ENCODE measurements at regions not wholly inside any gene's neighbourhood (a gene's known extent, or its start where the extent isn't known, plus 50 kb on each side); places are given as distances from the start of the nearest gene placed in this dataset.

- DNase-seq = no peak
- peaks cover 22% of the 10 kb centered on the region for H3K27me3 ChIP-seq
- H3K4me1 ChIP-seq = no peaks in the 10 kb centered on the region
- H3K9me3 ChIP-seq (replicated peaks) = no peaks in the 10 kb centered on the region
- H3K4me3 ChIP-seq = no peak overlapping the region
- H3K36me3 ChIP-seq = no peaks in the 10 kb centered on the region
- no peak overlapping the region for H3K27ac ChIP-seq
These were observed 325.8 kb downstream of the AJAP1 start for GRCh38 chr1:4980211-4980610.

GRCh38 chr1:4978660-4979390 lies 324.4 kb downstream of the AJAP1 start:
- no peak overlapping the region for H3K4me3 ChIP-seq
- DNase-seq = no peak
- peaks cover 27% of the 10 kb centered on the region for H3K27me3 ChIP-seq
- H3K9me3 ChIP-seq (replicated peaks) = no peaks in the 10 kb centered on the region
- H3K36me3 ChIP-seq = no peaks in the 10 kb centered on the region
- no peak overlapping the region for H3K27ac ChIP-seq
- H3K4me1 ChIP-seq = no peaks in the 10 kb centered on the region

GRCh38 chr1:4977701-4978100 lies 323.3 kb downstream of the AJAP1 start:
- Histone ChIP-seq H3K4me3 (no peak overlapping the region), H3K27me3 (peaks cover 33% of the 10 kb centered on the region), H3K4me1 (no peaks in the 10 kb centered on the region), H3K36me3 (no peaks in the 10 kb centered on the region), H3K9me3 (replicated peaks) (no peaks in the 10 kb centered on the region), H3K27ac (no peak overlapping the region)
- no peak for DNase-seq

DNA sequence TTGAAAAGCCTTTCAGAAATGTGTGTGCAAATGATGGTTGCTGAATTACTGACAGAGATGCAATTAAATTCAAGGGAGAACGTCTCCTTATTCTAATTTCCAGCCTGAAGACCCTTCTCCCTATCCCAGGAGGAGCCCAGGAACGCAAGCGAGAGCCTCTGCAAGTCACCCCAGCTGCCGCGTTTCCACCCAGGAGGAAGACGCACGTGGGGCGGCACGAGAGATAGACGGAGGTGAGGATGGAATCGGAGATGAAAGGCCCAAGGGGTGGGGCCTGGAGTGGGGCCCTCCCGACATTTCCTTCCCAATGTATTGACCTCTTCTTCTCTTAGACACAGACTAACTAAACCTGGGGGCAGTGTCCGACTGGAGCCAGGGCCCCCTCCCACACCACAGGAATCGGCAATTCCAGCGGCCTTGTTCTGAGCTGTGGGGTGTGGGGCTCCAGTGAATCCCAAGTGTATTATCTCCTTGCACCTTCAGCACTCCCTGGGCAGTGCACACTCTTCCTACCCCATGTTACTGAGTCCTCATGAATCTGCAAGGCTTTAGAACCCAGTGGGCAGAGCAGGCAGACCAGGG lies 322.5 kb downstream of the AJAP1 start:
- Histone ChIP-seq H3K4me3 (no peak overlapping the region), H3K36me3 (no peaks in the 10 kb centered on the region), H3K27me3 (peaks cover 37% of the 10 kb centered on the region), H3K27ac (no peak overlapping the region), H3K9me3 (replicated peaks) (no peaks in the 10 kb centered on the region), H3K4me1 (no peaks in the 10 kb centered on the region)
- no peak for DNase-seq

DNA sequence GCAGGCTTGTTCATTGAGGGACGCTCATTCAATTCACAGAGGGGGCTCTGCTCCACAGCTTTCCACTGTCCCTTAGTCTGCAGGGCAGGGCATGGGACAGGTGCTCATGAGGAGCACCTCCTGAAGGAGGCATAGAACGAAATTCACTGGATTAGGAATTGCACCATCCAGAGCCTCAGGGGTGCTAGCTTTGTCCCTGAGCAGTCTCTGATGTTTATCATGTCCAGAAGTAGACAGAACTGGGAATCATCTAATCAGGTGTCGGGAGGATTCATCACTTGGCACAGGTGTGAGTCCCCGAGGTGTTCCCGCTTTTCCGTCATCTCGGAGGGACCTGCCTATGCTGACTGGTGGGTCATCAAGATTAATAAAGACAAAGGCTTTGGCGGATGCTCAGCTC lies 321.4 kb downstream of the AJAP1 start:
- Histone ChIP-seq H3K4me3 (no peak overlapping the region), H3K36me3 (no peaks in the 10 kb centered on the region), H3K9me3 (replicated peaks) (no peaks in the 10 kb centered on the region), H3K27ac (no peak overlapping the region), H3K27me3 (peaks cover 40% of the 10 kb centered on the region), H3K4me1 (no peaks in the 10 kb centered on the region)
- no peak for DNase-seq

DNA sequence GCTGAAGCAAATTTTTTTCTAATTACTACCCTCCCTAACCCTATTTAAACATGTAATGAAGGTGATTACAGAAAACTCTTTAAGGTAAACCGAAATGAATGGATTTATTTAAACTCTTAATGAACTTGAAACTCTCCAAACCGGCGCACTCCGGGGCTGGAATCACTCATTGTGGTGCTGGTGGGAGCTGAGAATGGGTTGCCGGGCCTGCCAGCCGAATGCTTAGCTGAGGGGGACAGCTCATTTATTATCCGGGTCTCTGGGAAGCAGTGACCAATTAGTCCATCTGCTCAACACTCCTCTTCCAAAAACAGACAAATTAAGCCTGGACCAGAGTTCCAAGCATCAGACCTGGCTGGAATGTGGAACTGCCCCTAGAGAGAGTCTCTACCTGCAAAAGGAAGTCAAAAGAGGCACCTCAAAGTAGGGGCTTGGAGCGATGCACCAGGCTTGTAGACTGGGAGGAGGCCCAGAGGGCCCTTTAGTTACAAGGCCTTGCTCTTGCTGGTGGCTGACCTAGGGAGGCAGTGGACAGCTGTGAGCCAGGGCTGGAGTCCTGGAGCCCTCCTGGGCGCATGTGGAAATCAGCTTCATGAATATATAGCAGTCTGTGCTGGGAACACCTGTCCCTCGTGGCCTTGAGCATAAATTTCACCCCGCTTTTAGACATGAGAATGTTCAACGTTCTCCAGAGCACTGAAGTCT lies 320.7 kb downstream of the AJAP1 start:
- H3K27me3 ChIP-seq = peaks cover 40% of the 10 kb centered on the region
- DNase-seq = no peak
- H3K9me3 ChIP-seq (replicated peaks) = no peaks in the 10 kb centered on the region
- no peak overlapping the region for H3K27ac ChIP-seq
- no peaks in the 10 kb centered on the region for H3K36me3 ChIP-seq
- H3K4me1 ChIP-seq = no peaks in the 10 kb centered on the region
- H3K4me3 ChIP-seq = no peak overlapping the region

DNA sequence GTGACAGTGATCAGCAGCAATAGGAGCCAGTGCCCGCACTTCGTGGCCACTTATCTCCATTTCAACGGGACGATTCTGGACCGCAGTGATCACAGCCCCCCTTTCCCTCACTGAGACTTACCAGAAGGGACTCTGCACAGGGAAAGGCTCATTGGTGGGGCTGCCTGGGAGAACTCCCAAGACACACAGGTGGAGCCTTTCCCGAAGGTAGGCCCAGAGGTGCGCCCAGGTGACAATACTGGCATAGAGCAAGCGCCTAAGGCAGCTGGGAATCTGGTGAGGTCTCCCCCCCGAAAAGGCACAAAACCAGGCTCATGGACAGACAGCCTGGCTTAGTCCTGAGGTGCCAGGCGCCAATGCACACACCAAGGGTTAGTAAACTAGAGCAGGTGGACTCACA lies 318.9 kb downstream of the AJAP1 start:
- H3K36me3 ChIP-seq = no peaks in the 10 kb centered on the region
- no peak overlapping the region for H3K27ac ChIP-seq
- H3K27me3 ChIP-seq = peaks cover 42% of the 10 kb centered on the region
- no peak for DNase-seq
- H3K4me3 ChIP-seq = no peak overlapping the region
- H3K4me1 ChIP-seq = no peaks in the 10 kb centered on the region
- no peaks in the 10 kb centered on the region for H3K9me3 ChIP-seq (replicated peaks)

GRCh38 chr1:4972761-4973320 lies 318.4 kb downstream of the AJAP1 start:
- no peak for DNase-seq
- H3K27ac ChIP-seq = no peak overlapping the region
- H3K4me3 ChIP-seq = no peak overlapping the region
- H3K27me3 ChIP-seq = peaks cover 45% of the 10 kb centered on the region
- H3K4me1 ChIP-seq = no peaks in the 10 kb centered on the region
- no peaks in the 10 kb centered on the region for H3K36me3 ChIP-seq
- H3K9me3 ChIP-seq (replicated peaks) = no peaks in the 10 kb centered on the region

GRCh38 chr1:4971666-4972065 lies 317.3 kb downstream of the AJAP1 start:
- Histone ChIP-seq H3K4me3 (no peak overlapping the region), H3K36me3 (no peaks in the 10 kb centered on the region), H3K4me1 (no peaks in the 10 kb centered on the region), H3K27ac (no peak overlapping the region), H3K27me3 (peaks cover 41% of the 10 kb centered on the region), H3K9me3 (replicated peaks) (no peaks in the 10 kb centered on the region)
- DNase-seq = no peak

DNA sequence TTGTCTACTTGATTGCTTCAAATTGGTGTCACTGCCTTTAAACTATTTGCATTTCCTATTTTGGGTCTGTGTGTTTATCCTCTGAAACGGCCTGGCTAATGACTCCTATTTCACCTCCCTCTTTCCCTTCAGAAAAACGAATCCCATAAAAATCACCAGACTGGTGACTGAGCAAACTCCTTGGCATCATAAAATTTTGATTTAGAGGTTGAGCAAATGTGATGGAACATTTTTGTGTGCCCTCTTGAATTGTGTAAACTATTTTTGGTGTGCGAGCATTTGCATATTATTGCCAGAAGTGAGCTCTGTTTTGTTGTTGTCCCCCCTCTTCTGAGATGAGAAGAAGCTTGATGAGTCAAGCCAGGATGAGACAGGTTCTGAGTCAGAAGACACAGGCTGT lies 316.1 kb downstream of the AJAP1 start:
- Histone ChIP-seq H3K27me3 (peaks cover 32% of the 10 kb centered on the region), H3K36me3 (no peaks in the 10 kb centered on the region), H3K4me1 (no peaks in the 10 kb centered on the region), H3K27ac (no peak overlapping the region), H3K4me3 (no peak overlapping the region), H3K9me3 (replicated peaks) (no peaks in the 10 kb centered on the region)
- DNase-seq = no peak

- no peaks in the 10 kb centered on the region for H3K9me3 ChIP-seq (replicated peaks)
- no peak overlapping the region for H3K4me3 ChIP-seq
- no peaks in the 10 kb centered on the region for H3K36me3 ChIP-seq
- no peaks in the 10 kb centered on the region for H3K4me1 ChIP-seq
- peaks cover 28% of the 10 kb centered on the region for H3K27me3 ChIP-seq
- no peak for DNase-seq
- H3K27ac ChIP-seq = no peak overlapping the region
These were observed 315.2 kb downstream of the AJAP1 start for GRCh38 chr1:4969556-4970129.

DNA sequence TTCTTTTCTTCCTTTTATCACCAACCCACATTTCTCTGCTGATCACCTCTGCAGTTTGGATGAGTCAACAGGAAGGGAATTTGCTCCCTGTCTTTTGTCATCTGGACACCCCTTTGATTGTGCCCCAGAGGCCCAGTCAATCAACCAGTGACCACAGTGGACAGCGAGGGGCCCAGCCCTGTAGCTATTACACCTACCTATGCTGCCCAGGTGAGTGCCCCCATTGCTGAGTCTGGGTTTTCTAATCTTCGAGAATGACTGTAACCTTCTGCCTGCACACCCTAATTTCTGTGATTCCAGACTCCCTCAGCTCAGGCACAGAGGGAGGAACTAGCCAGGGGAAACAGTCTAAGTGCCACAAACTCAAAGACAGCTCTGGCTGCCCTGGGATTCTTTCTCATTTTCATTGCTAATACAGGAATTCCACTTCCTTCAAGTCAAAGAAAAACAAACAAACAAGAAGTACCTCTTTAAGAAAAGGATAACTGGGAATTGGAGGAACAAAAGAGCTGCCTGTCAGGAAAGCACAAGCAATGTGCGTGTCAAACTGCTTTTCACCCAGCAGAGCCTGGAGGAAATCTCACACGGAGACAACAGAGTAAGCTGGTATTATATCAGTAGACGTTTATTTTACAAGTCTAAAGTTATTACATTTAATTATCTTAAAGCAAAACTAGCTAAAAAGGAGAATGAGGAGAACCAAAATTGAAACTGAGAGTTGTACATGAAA lies 311.1 kb downstream of the AJAP1 start:
- Histone ChIP-seq H3K4me3 (no peak overlapping the region), H3K27ac (no peak overlapping the region), H3K36me3 (no peaks in the 10 kb centered on the region), H3K9me3 (replicated peaks) (no peaks in the 10 kb centered on the region), H3K27me3 (peaks cover 11% of the 10 kb centered on the region), H3K4me1 (no peaks in the 10 kb centered on the region)
- DNase-seq = no peak

- peaks cover 11% of the 10 kb centered on the region for H3K27me3 ChIP-seq
These were observed 310.4 kb downstream of the AJAP1 start for GRCh38 chr1:4964634-4965345.

GRCh38 chr1:4963251-4963650 lies 308.8 kb downstream of the AJAP1 start:
- H3K36me3 ChIP-seq = no peaks in the 10 kb centered on the region
- no peak overlapping the region for H3K4me3 ChIP-seq
- peaks cover 8% of the 10 kb centered on the region for H3K27me3 ChIP-seq
- no peak for DNase-seq
- H3K9me3 ChIP-seq (replicated peaks) = no peaks in the 10 kb centered on the region
- H3K27ac ChIP-seq = no peak overlapping the region
- no peaks in the 10 kb centered on the region for H3K4me1 ChIP-seq

More at GRCh38 chr1:4964634-4965345, 310.4 kb downstream of the AJAP1 start:
- Histone ChIP-seq H3K27ac (no peak overlapping the region), H3K4me3 (no peak overlapping the region), H3K4me1 (no peaks in the 10 kb centered on the region), H3K9me3 (replicated peaks) (no peaks in the 10 kb centered on the region), H3K36me3 (no peaks in the 10 kb centered on the region)
- no peak for DNase-seq
